Mesothelial cell of epicardium (in vitro differentiated cells): ENCODE measurements at regions not wholly inside any gene's neighbourhood (a gene's known extent, or its start where the extent isn't known, plus 50 kb on each side); places are given as distances from the start of the nearest gene placed in this dataset.
"Not testable (repeated sequence)": the region's sequence is repeated elsewhere in the genome, so short reads cannot be mapped to it uniquely, and the experiment has no call there.

Experiments used
- DNase-seq, 2 experiments: peaks; one replicate each; pipeline ENCODE4 v3.0.0; 2021; ENCODE audit warnings: low spot score in 2 of 2; ENCODE audit not compliant: unreplicated experiment in 2 of 2
- H3K27ac Mint-ChIP-seq: 2 replicates; pipeline ENCODE4 v1.8.0; 2021; ENCODE audit warnings: mixed read lengths
- H3K27me3 Mint-ChIP-seq: 2 replicates; pipeline ENCODE4 v1.8.0; 2021; ENCODE audit warnings: low read depth, mixed read lengths
- H3K36me3 Mint-ChIP-seq: 2 replicates; pipeline ENCODE4 v1.8.0; 2021; ENCODE audit warnings: mixed read lengths
- H3K4me1 Mint-ChIP-seq: 2 replicates; pipeline ENCODE4 v1.8.0; 2021; ENCODE audit warnings: mixed read lengths
- H3K4me3 Mint-ChIP-seq: 2 replicates; pipeline ENCODE4 v1.8.0; 2021; ENCODE audit warnings: mild to moderate bottlenecking, moderate library complexity, mixed read lengths
- H3K9me3 Mint-ChIP-seq: 2 replicates; pipeline ENCODE4 v1.8.0; 2021; ENCODE audit warnings: mixed read lengths
- CTCF ChIP-seq: fragments of 200-600 bp; sonication (generic); IDR thresholded peaks from one replicate; pipeline ENCODE4 v1.5.0; 2021; ENCODE audit warnings: antibody characterized with exemption; ENCODE audit not compliant: unreplicated experiment

GRCh38 chr12:20063116-20063515 lies 305.2 kb upstream of the PDE3A start:
- Mint-ChIP-seq H3K27me3 (no peaks in the 10 kb centered on the region), H3K36me3 (peaks cover 8% of the 10 kb centered on the region), H3K4me3 (no peak overlapping the region), H3K27ac (no peak overlapping the region), H3K9me3 (peaks cover 37% of the 10 kb centered on the region), H3K4me1 (peaks cover 3% of the 10 kb centered on the region)
- TF ChIP-seq CTCF, result no peak
- no peak for DNase-seq

- no peaks in the 10 kb centered on the region for H3K36me3 Mint-ChIP-seq
- no peak for TF ChIP-seq CTCF
- no peak overlapping the region for H3K27ac Mint-ChIP-seq
- H3K9me3 Mint-ChIP-seq, result no peaks in the 10 kb centered on the region
- H3K27me3 Mint-ChIP-seq, result no peaks in the 10 kb centered on the region
- no peaks in the 10 kb centered on the region for H3K4me1 Mint-ChIP-seq
- H3K4me3 Mint-ChIP-seq, result no peak overlapping the region
- DNase-seq, result no peak
Measured at GRCh38 chr12:20077618-20078017, 290.7 kb upstream of the PDE3A start.

GRCh38 chr12:20089077-20089476 lies 279.3 kb upstream of the PDE3A start:
- DNase-seq, result no peak
- no peak overlapping the region for H3K27ac Mint-ChIP-seq
- no peaks in the 10 kb centered on the region for H3K27me3 Mint-ChIP-seq
- H3K36me3 Mint-ChIP-seq, result no peaks in the 10 kb centered on the region
- H3K4me1 Mint-ChIP-seq, result no peaks in the 10 kb centered on the region
- peaks cover 8% of the 10 kb centered on the region for H3K9me3 Mint-ChIP-seq
- H3K4me3 Mint-ChIP-seq, result no peak overlapping the region
- TF ChIP-seq CTCF, result no peak

GRCh38 chr12:20093190-20093810 lies 275.0 kb upstream of the PDE3A start:
- H3K27ac Mint-ChIP-seq, H3K9me3 Mint-ChIP-seq, DNase-seq, H3K27me3 Mint-ChIP-seq, H3K4me3 Mint-ChIP-seq, H3K4me1 Mint-ChIP-seq, H3K36me3 Mint-ChIP-seq: not testable (repeated sequence)

- Mint-ChIP-seq H3K9me3 (no peaks in the 10 kb centered on the region), H3K27ac (no peak overlapping the region), H3K4me3 (no peak overlapping the region), H3K4me1 (no peaks in the 10 kb centered on the region), H3K27me3 (no peaks in the 10 kb centered on the region), H3K36me3 (no peaks in the 10 kb centered on the region)
- DNase-seq, result no peak
- TF ChIP-seq CTCF, result no peak
Measured at GRCh38 chr12:20096430-20096829, 271.9 kb upstream of the PDE3A start.

- H3K4me1 Mint-ChIP-seq, result no peaks in the 10 kb centered on the region
- no peak overlapping the region for H3K27ac Mint-ChIP-seq
- no peaks in the 10 kb centered on the region for H3K36me3 Mint-ChIP-seq
- H3K9me3 Mint-ChIP-seq, result no peaks in the 10 kb centered on the region
- H3K27me3 Mint-ChIP-seq, result no peaks in the 10 kb centered on the region
- no peak for TF ChIP-seq CTCF
- DNase-seq, result no peak
- no peak overlapping the region for H3K4me3 Mint-ChIP-seq
Measured at GRCh38 chr12:20097626-20098025, 270.7 kb upstream of the PDE3A start.
